ENCODE measurements at regions not wholly inside any gene's neighbourhood (a gene's known extent, or its start where the extent isn't known, plus 50 kb on each side); places are given as distances from the start of the nearest gene placed in this dataset.

GRCh38 chr18:27249933-27250332, 64.8 kb upstream of the CHST9 start (continued):
- TF ChIP-seq CEBPZ (IDR thresholded peaks at IDR 0.05; ENCODE audit: low read depth, low read length) (no peak), ZSCAN29 (IDR thresholded peaks at IDR 0.05) (no peak), POLR2AphosphoS5 (IDR thresholded peaks at IDR 0.05; ENCODE audit: low read length) (no peak), ATF7 (IDR thresholded peaks at IDR 0.05; ENCODE audit: low read depth) (no peak)

DNA sequence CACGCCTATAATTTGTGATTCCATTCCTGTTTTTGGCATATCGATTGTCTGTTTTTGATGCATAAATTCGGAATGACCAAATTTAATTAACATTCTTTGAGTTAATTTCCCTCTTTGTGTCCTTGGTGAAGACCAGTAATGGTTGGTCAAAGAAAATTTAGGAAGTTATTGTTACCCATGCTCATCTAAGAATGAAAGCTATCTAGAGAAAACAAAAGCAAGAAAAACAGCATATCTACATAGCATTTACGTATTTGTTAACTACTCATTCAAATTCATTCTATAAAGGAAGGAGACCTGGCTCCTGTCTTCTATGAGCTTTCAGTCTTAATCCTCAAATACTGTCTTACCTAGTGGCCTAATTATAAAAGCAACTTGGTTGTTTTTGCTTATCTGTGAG, 59.2 kb upstream of the CHST9 start:
- no TSS peak for BruUV-seq (replicated peaks)
- no peak overlapping the region for H3K4me3 ChIP-seq
- no peaks in the 10 kb centered on the region for H3K4me1 ChIP-seq (ENCODE audit: control insufficient read depth, insufficient read depth, low read length)
- no peaks in the 10 kb centered on the region for H3K27me3 ChIP-seq (replicated peaks in 1 of 2; ENCODE audit: control insufficient read depth in 2 of 2, insufficient read depth in 2 of 2, low read length in 1 of 2)
- H3K4me2 ChIP-seq (ENCODE audit: control insufficient read depth, insufficient read depth) = no peak overlapping the region
- DNase-seq (ENCODE audit: low read depth, low spot score) (no peak), FAIRE-seq (no peak), ATAC-seq (no peak)
- intact Hi-C loops (cut with micrococcal nuclease; ENCODE audit: unreplicated experiment) = no loop called here
- H2AFZ ChIP-seq (ENCODE audit: control insufficient read depth, low read depth, low read length) = no peak overlapping the region
- H3K79me2 ChIP-seq (ENCODE audit: control insufficient read depth, insufficient read depth, low read length) = no peaks in the 10 kb centered on the region
- in situ Hi-C loops (cut with MboI) = no loop called here
- WGBS (ENCODE audit: insufficient coverage, insufficient replicate concordance, low lambda C conversion rate, missing lambda C conversion rate) = 6% methylated on average over 4 of the region's 4 CpGs
- H3K36me3 ChIP-seq (ENCODE audit: control insufficient read depth in 2 of 2, insufficient read depth in 2 of 2, low read length in 1 of 2) = no peaks in the 10 kb centered on the region
- POLR2A ChIA-PET = no interaction called here
- CTCF ChIA-PET = interaction anchor here (1.0 kb wide), 1 partner anchor 10 kb away, joined by 3 read pairs; no protein-coding TSS in a partner anchor
- RAD21 ChIA-PET (ENCODE audit: unreplicated experiment) = no interaction called here
- H3K9ac ChIP-seq (ENCODE audit: control insufficient read depth, insufficient read depth, low read length) = no peak overlapping the region
- H3K27ac ChIP-seq (ENCODE audit: control insufficient read depth, insufficient read depth) = no peak overlapping the region
- SMC1A ChIA-PET (ENCODE audit: uncharacterized antibody, unreplicated experiment) = interaction anchor here (0.8 kb wide), 1 partner anchor 9 kb away, joined by 4 read pairs; no protein-coding TSS in a partner anchor
- no peaks in the 10 kb centered on the region for H3K9me3 ChIP-seq (replicated peaks; ENCODE audit: control insufficient read depth, insufficient read depth, low read length)
- H4K20me1 ChIP-seq (ENCODE audit: control insufficient read depth, insufficient read depth) = no peaks in the 10 kb centered on the region
- TF ChIP-seq ASH2L (IDR thresholded peaks at IDR 0.05; ENCODE audit: borderline replicate concordance, low read depth) (no peak), CBFB (IDR thresholded peaks at IDR 0.05; ENCODE audit: low read depth) (no peak), RUNX3 (IDR thresholded peaks at IDR 0.05; ENCODE audit: low read length) (no peak), RAD51 (IDR thresholded peaks at IDR 0.05) (no peak), FOXM1 (IDR thresholded peaks at IDR 0.05; ENCODE audit: low read depth, low read length) (no peak), BHLHE40 (IDR thresholded peaks at IDR 0.05; ENCODE audit: borderline replicate concordance in 1 of 2, low read depth in 2 of 2, low read length in 1 of 2) (no peak), JUND (IDR thresholded peaks at IDR 0.05; ENCODE audit: low read depth, low read length) (no peak), IKZF2 (IDR thresholded peaks at IDR 0.05) (no peak), CUX1 (IDR thresholded peaks at IDR 0.05; ENCODE audit: insufficient replicate concordance, low read depth, low read length) (no peak), RB1 (IDR thresholded peaks at IDR 0.05; ENCODE audit: borderline replicate concordance) (no peak), SUPT20H (IDR thresholded peaks at IDR 0.05; ENCODE audit: borderline replicate concordance, control insufficient read depth, low read depth, low read length) (no peak), MYC (IDR thresholded peaks at IDR 0.05; ENCODE audit: insufficient read depth, insufficient read length, insufficient replicate concordance, low read length, severe bottlenecking) (no peak), NR2C1 (IDR thresholded peaks at IDR 0.05) (no peak)

Measured in GM12878 (cell line).